ENCODE measurements at regions not wholly inside any gene's neighbourhood (a gene's known extent, or its start where the extent isn't known, plus 50 kb on each side); places are given as distances from the start of the nearest gene placed in this dataset.

DNA sequence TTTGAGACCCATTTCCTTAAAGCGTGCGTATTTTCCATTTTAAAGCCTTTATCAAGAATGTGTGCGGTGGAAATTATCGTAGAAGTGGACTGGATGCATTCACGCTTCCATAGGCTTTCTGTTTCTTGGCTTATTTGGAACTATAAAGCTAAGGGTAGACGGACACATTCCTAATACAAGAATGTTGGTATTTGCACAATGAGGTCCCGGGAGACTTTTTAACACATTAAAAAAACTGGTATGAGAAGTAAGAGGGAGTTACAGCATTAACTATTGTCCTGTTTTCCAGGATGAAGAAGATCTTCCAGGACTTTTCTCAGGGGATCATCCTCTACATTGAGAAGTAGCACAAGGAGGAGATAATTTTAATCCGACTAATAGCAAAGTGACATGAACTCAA lies 653.0 kb downstream of the MTRR start:
- TF ChIP-seq POLR2A (IDR thresholded peaks at IDR 0.05; ENCODE audit: low read length), result no peak
- no peak for TF ChIP-seq GATA1 (IDR thresholded peaks at IDR 0.05; ENCODE audit: low read depth, low read length)
